Left colon (tissue), 2 donors: ENCODE measurements at regions not wholly inside any gene's neighbourhood (a gene's known extent, or its start where the extent isn't known, plus 50 kb on each side); places are given as distances from the start of the nearest gene placed in this dataset.
A peak's percentile ranks its signal among the peaks of the same experiment; 100 is the strongest.

Source experiments
- ATAC-seq: fragments of 200-7000 bp; cut with Tn5 transposase; one replicate; pipeline ENCODE4 v1.9.1; 2020; ENCODE audit warnings: mild to moderate bottlenecking, moderate library complexity
- DNase-seq, 2 donors: peaks; one replicate each; pipeline ENCODE4 v3.0.0-alpha.2; 2020
- intact Hi-C, 2 donors: fragments of 100-400 bp; cut with DNase I in 1 of 2; cut with micrococcal nuclease in 1 of 2; formaldehyde crosslinking; loops; one replicate each; pipeline versions ENCODE4 v1.11.2 to v1.14.0; 2022; cut with DNase I, micrococcal nuclease
- donor health status: DM: no; HTN: no; CAD: no.
- donor health status: DM: yes; HTN: yes; CAD: no.

- DNase-seq (no peak), ATAC-seq (no peak)
- intact Hi-C loops = no loop called here
Measured at GRCh38 chr3:42037318-42037945, 53.7 kb upstream of the TRAK1 start.

GRCh38 chr3:42036483-42036823, 54.7 kb upstream of the TRAK1 start:
- DNase-seq = no peak
- intact Hi-C loops = no loop called here
- peak; percentile 35 for ATAC-seq

GRCh38 chr3:42035816-42036482, 55.2 kb upstream of the TRAK1 start:
- DNase-seq (no peak), ATAC-seq (no peak)
- intact Hi-C loops = no loop called here

- DNase-seq (no peak), ATAC-seq (peak; percentile 67)
- intact Hi-C loops = no loop called here
Measured at GRCh38 chr3:42035007-42035406, 56.1 kb upstream of the TRAK1 start.

GRCh38 chr3:42033741-42034140, 57.4 kb upstream of the TRAK1 start:
- no peak for ATAC-seq
- DNase-seq = no peak
- intact Hi-C loops = no loop called here

- intact Hi-C loops = no loop called here
- DNase-seq = peak; percentile 28 to 58
Measured at GRCh38 chr3:42032693-42033349, 58.3 kb upstream of the TRAK1 start.

GRCh38 chr3:42031808-42032480, 59.2 kb upstream of the TRAK1 start:
- no peak for ATAC-seq
- intact Hi-C loops = no loop called here
- DNase-seq = no peak

More at GRCh38 chr3:42032693-42033349, 58.3 kb upstream of the TRAK1 start:
- no peak for ATAC-seq

- ATAC-seq = no peak
- no peak for DNase-seq
- intact Hi-C loops = no loop called here
Measured at GRCh38 chr3:42028474-42028873, 62.7 kb upstream of the TRAK1 start.

- ATAC-seq = no peak
- intact Hi-C loops = no loop called here
- no peak for DNase-seq
Measured at GRCh38 chr3:42027571-42027970, 63.6 kb upstream of the TRAK1 start.

- intact Hi-C loops = no loop called here
- peak; percentile 80 for ATAC-seq
- DNase-seq = peak; percentile 81 to 93
Measured at GRCh38 chr3:42025370-42026138, 63.7 kb upstream of the ULK4 start.

- DNase-seq (no peak), ATAC-seq (peak; percentile 36)
- intact Hi-C loops = no loop called here
Measured at GRCh38 chr3:42024591-42025351, 62.9 kb upstream of the ULK4 start.

- ATAC-seq (no peak), DNase-seq (no peak)
- intact Hi-C loops = no loop called here
Measured at GRCh38 chr3:42023380-42023779, 61.5 kb upstream of the ULK4 start.

GRCh38 chr3:42022355-42022754, 60.5 kb upstream of the ULK4 start:
- DNase-seq (no peak), ATAC-seq (no peak)
- intact Hi-C loops = no loop called here

- ATAC-seq = peak; percentile 54
- intact Hi-C loops = no loop called here
- no peak for DNase-seq
Measured at GRCh38 chr3:42020684-42021307, 58.9 kb upstream of the ULK4 start.

- DNase-seq = no peak
- intact Hi-C loops = loop anchor here in 1 of 2 donors (5.0 to 10.0 kb wide), 2 partner anchors 55 to 77 kb away; no protein-coding TSS in a partner anchor
- ATAC-seq = no peak
Measured at GRCh38 chr3:42019953-42020260, 58.0 kb upstream of the ULK4 start.

- intact Hi-C loops = loop anchor here in 1 of 2 donors (5.0 to 10.0 kb wide), 2 partner anchors 55 to 78 kb away; no protein-coding TSS in a partner anchor
- peak; percentile 38 to 47 for DNase-seq
- no peak for ATAC-seq
Measured at GRCh38 chr3:42019144-42019952, 57.4 kb upstream of the ULK4 start.

GRCh38 chr3:42014921-42015533, 53.1 kb upstream of the ULK4 start:
- intact Hi-C loops = loop anchor here in 1 of 2 donors (5.0 to 10.0 kb wide), 3 partner anchors 53 to 82 kb away; partner anchors contain the start of gene ULK4
- ATAC-seq = peak; percentile 12
- DNase-seq = peak; percentile 53 to 59
